H1 (cell line): ENCODE measurements at regions not wholly inside any gene's neighbourhood (a gene's known extent, or its start where the extent isn't known, plus 50 kb on each side); places are given as distances from the start of the nearest gene placed in this dataset.

Experiments used
- CTCF ChIA-PET: fragments of 300-600 bp; sonication (Branson Sonifier 250); formaldehyde crosslinking; loops from one replicate; lab custom pipeline; 2021; ENCODE audit not compliant: partially characterized antibody; lab: Charles Lee
- POLR2A ChIA-PET: fragments of 300-600 bp; sonication (Branson Sonifier 250); formaldehyde crosslinking; loops from one replicate; lab custom pipeline; 2021; ENCODE audit warnings: inconsistent platforms; ENCODE audit not compliant: partially characterized antibody; lab: Charles Lee
- DNase-seq, 2 experiments: peaks; one replicate each; pipeline versions ENCODE4 v3.0.0 to v3.0.0-alpha.2; 2010 to 2022; ENCODE audit warnings: low spot score in 2 of 2, low read depth in 1 of 2, mixed read lengths in 1 of 2
- FAIRE-seq: peaks from 2 replicates; lab custom pipeline; 2011; peaks lifted over from hg19 to GRCh38; lab: Jason Lieb, UNC
- H2AFZ ChIP-seq: 2 replicates; pipeline ENCODE4 v1.8.1; 2012; ENCODE audit warnings: low read length, inconsistent platforms
- H2AK5ac ChIP-seq: 2 replicates; pipeline ENCODE4 v1.6.1; 2013; ENCODE audit warnings: low read depth, low read length
- H2BK120ac ChIP-seq: replicated peaks from 2 replicates; pipeline ENCODE3; 2013; ENCODE audit warnings: low read depth, low read length, inconsistent platforms
- H2BK12ac ChIP-seq: 2 replicates; pipeline ENCODE4 v1.6.1; 2013; ENCODE audit warnings: low read depth, low read length
- H2BK15ac ChIP-seq: 2 replicates; pipeline ENCODE4 v1.6.1; 2013; ENCODE audit warnings: low read length
- H2BK20ac ChIP-seq: 2 replicates; pipeline ENCODE4 v1.6.1; 2013; ENCODE audit warnings: low read length
- H2BK5ac ChIP-seq: 2 replicates; pipeline ENCODE4 v1.6.1; 2013; ENCODE audit warnings: low read depth, low read length
- H3K14ac ChIP-seq: 2 replicates; pipeline ENCODE4 v1.6.1; 2013; ENCODE audit warnings: inconsistent platforms; ENCODE audit not compliant: insufficient read length
- H3K18ac ChIP-seq: 2 replicates; pipeline ENCODE4 v1.6.1; 2013; ENCODE audit warnings: low read length; ENCODE audit errors: extremely low read depth
- H3K23ac ChIP-seq: 2 replicates; pipeline ENCODE4 v1.6.1; 2013; ENCODE audit warnings: inconsistent platforms; ENCODE audit not compliant: insufficient read length
- H3K23me2 ChIP-seq: 2 replicates; pipeline ENCODE4 v1.6.1; 2013; ENCODE audit warnings: low read depth, low read length
- H3K27ac ChIP-seq: 2 replicates; pipeline ENCODE4 v1.6.1; 2011; ENCODE audit warnings: low read depth, low read length, inconsistent platforms
- H3K27me3 ChIP-seq, 4 experiments: replicated peaks in 1 of 4; 1 replicate in 1 of 4; 2 replicates in 3 of 4; pipeline versions ENCODE4 v1.6.1 to v1.8.1; 2011 to 2013; ENCODE audit warnings: low read length in 3 of 4, mild to moderate bottlenecking in 3 of 4, inconsistent platforms in 2 of 4, mixed read lengths in 2 of 4, moderate library complexity in 1 of 4; ENCODE audit not compliant: control insufficient read depth in 3 of 4, insufficient read depth in 3 of 4; ENCODE audit errors: extremely low read depth in 1 of 4
- H3K36me3 ChIP-seq, 4 experiments: 2 replicates each; pipeline versions ENCODE4 v1.6.1 to v1.8.1; 2011 to 2013; ENCODE audit warnings: mild to moderate bottlenecking in 4 of 4, low read length in 3 of 4, moderate library complexity in 2 of 4, control low read depth in 1 of 4, inconsistent platforms in 1 of 4; ENCODE audit not compliant: insufficient read depth in 4 of 4, control insufficient read depth in 2 of 4
- H3K4ac ChIP-seq: replicated peaks from 2 replicates; pipeline ENCODE3; 2013; ENCODE audit warnings: low read length, low read depth, mixed read lengths, inconsistent platforms; ENCODE audit not compliant: insufficient read length
- H3K4me1 ChIP-seq, 4 experiments: replicated peaks in 1 of 4; 1 replicate in 1 of 4; 2 replicates in 3 of 4; pipeline versions ENCODE4 v1.6.1 to v1.8.1; 2011 to 2013; ENCODE audit warnings: low read length in 3 of 4, inconsistent platforms in 2 of 4, mixed read lengths in 1 of 4; ENCODE audit not compliant: insufficient read depth in 4 of 4, control insufficient read depth in 3 of 4
- H3K4me2 ChIP-seq, 2 experiments: 2 replicates each; pipeline versions ENCODE4 v1.6.1 to v1.8.1; 2011 to 2013; ENCODE audit warnings: low read depth in 2 of 2, low read length in 2 of 2, control low read depth in 1 of 2, inconsistent platforms in 1 of 2, mild to moderate bottlenecking in 1 of 2; ENCODE audit not compliant: insufficient read depth in 1 of 2
- H3K4me3 ChIP-seq, 4 experiments: fragments of 200-600, 300-600 bp in 1 of 4; sonication (generic), shearing (Covaris generic), sonication (Bioruptor Twin) in 1 of 4; 2 replicates each; pipeline versions ENCODE4 v1.5.1 to v1.8.1; 2011 to 2016; ENCODE audit warnings: low read length in 4 of 4, low read depth in 3 of 4, control low read depth in 2 of 4, inconsistent platforms in 2 of 4, mild to moderate bottlenecking in 2 of 4, mixed read lengths in 1 of 4, moderate library complexity in 1 of 4; ENCODE audit not compliant: insufficient read depth in 2 of 4; ENCODE audit errors: extremely low read depth in 1 of 4
- H3K56ac ChIP-seq: replicated peaks from 2 replicates; pipeline ENCODE3; 2013; ENCODE audit warnings: low read depth, mild to moderate bottlenecking, mixed read lengths, low read length, inconsistent platforms; ENCODE audit not compliant: insufficient read length
- H3K79me1 ChIP-seq: 2 replicates; pipeline ENCODE4 v1.6.1; 2013; ENCODE audit warnings: low read depth, low read length, control low read depth
- H3K79me2 ChIP-seq, 2 experiments: 2 replicates each; pipeline versions ENCODE4 v1.6.1 to v1.8.1; 2012 to 2013; ENCODE audit warnings: low read length in 2 of 2, mild to moderate bottlenecking in 2 of 2, inconsistent platforms in 1 of 2; ENCODE audit not compliant: insufficient read depth in 2 of 2, control insufficient read depth in 1 of 2
- H3K9ac ChIP-seq, 4 experiments: replicated peaks in 1 of 4; 1 replicate in 1 of 4; 2 replicates in 3 of 4; pipeline versions ENCODE4 v1.6.1 to v1.8.1; 2011 to 2013; ENCODE audit warnings: low read depth in 3 of 4, low read length in 3 of 4, control low read depth in 2 of 4, mild to moderate bottlenecking in 2 of 4, moderate library complexity in 2 of 4, inconsistent platforms in 1 of 4; ENCODE audit errors: extremely low read depth in 1 of 4
- H3K9me3 ChIP-seq, 2 experiments: 2 replicates each; pipeline versions ENCODE4 v1.6.1 to v1.8.1; 2012 to 2013; ENCODE audit warnings: mild to moderate bottlenecking in 2 of 2, moderate library complexity in 2 of 2, control low read depth in 1 of 2, inconsistent platforms in 1 of 2, low read depth in 1 of 2, low read length in 1 of 2, mixed read lengths in 1 of 2; ENCODE audit not compliant: insufficient read depth in 2 of 2
- H4K20me1 ChIP-seq, 2 experiments: replicated peaks in 1 of 2; 2 replicates each; pipeline versions ENCODE3 to v1.8.1; 2011 to 2013; ENCODE audit warnings: inconsistent platforms in 2 of 2, low read length in 2 of 2, mild to moderate bottlenecking in 1 of 2; ENCODE audit not compliant: insufficient read depth in 2 of 2, control insufficient read depth in 1 of 2
- H4K5ac ChIP-seq: 2 replicates; pipeline ENCODE4 v1.6.1; 2013; ENCODE audit warnings: low read length, low read depth, mixed read lengths, inconsistent platforms; ENCODE audit not compliant: insufficient read length
- H4K8ac ChIP-seq: 2 replicates; pipeline ENCODE4 v1.8.0; 2013; ENCODE audit warnings: mild to moderate bottlenecking, moderate library complexity, low read length, inconsistent platforms; ENCODE audit not compliant: insufficient read depth; ENCODE audit errors: extremely low read depth
- H4K91ac ChIP-seq: replicated peaks from 2 replicates; pipeline ENCODE3; 2013; ENCODE audit warnings: low read length, mixed read lengths, inconsistent platforms; ENCODE audit not compliant: insufficient read length
- EZH2 ChIP-seq: fragments of 200-600 bp; sonication (generic); IDR thresholded peaks from 2 replicates; pipeline ENCODE4 v1.7.1; 2012; ENCODE audit warnings: low read depth, mild to moderate bottlenecking, moderate library complexity, low read length, inconsistent platforms; ENCODE audit not compliant: severe bottlenecking
- GABPA ChIP-seq: IDR thresholded peaks from 2 replicates; pipeline ENCODE4 v1.6.1; 2011; ENCODE audit warnings: mild to moderate bottlenecking, low read length, moderate library complexity, borderline replicate concordance; ENCODE audit not compliant: insufficient read depth
- POLR2A ChIP-seq, 2 experiments: IDR thresholded peaks; 1 replicate in 1 of 2; 2 replicates in 1 of 2; pipeline ENCODE4 v1.6.1; 2011; ENCODE audit warnings: low read depth in 2 of 2, low read length in 2 of 2, mild to moderate bottlenecking in 2 of 2; ENCODE audit errors: control extremely low read depth in 1 of 2
- RNF2 ChIP-seq: fragments of 200-900, 300-1000 bp; sonication (generic); IDR thresholded peaks from 2 replicates; pipeline ENCODE4 v1.7.1; 2016; ENCODE audit warnings: borderline replicate concordance, low read depth, mild to moderate bottlenecking, antibody characterized with exemption, low read length; ENCODE audit not compliant: poor library complexity, severe bottlenecking; ENCODE audit errors: missing control alignments
- SAP30 ChIP-seq: fragments of 300-600 bp; sonication (generic); IDR thresholded peaks from 2 replicates; pipeline ENCODE4 v1.7.1; 2012; ENCODE audit warnings: low read length, moderate library complexity, mild to moderate bottlenecking, inconsistent platforms; ENCODE audit not compliant: insufficient read depth, insufficient replicate concordance
- SIX5 ChIP-seq: IDR thresholded peaks from 2 replicates; pipeline ENCODE4 v1.6.1; 2011; ENCODE audit warnings: mild to moderate bottlenecking, low read depth, low read length
- SP1 ChIP-seq: IDR thresholded peaks from 2 replicates; pipeline ENCODE4 v1.6.1; 2011; ENCODE audit warnings: low read depth, low read length
- SP4 ChIP-seq: IDR thresholded peaks from 2 replicates; pipeline ENCODE4 v1.6.1; 2012; ENCODE audit warnings: low read length, inconsistent platforms
- WGBS, 2 experiments: shearing (Covaris generic) in 1 of 2; methylation state at CpG; one replicate each; pipeline versions ENCODE4 v1.1.6 to v1.1.7; 2013 to 2015; ENCODE audit warnings: low lambda C conversion rate in 2 of 2, mixed read lengths in 2 of 2, inconsistent platforms in 1 of 2, low coverage in 1 of 2, missing lambda C conversion rate in 1 of 2; ENCODE audit not compliant: insufficient replicate concordance in 2 of 2, insufficient coverage in 1 of 2, insufficient read length in 1 of 2; ENCODE audit errors: extremely low coverage in 1 of 2, missing lambda C conversion rate in 1 of 2; 5-methylcytosine and 5-hydroxymethylcytosine counted together

- Histone ChIP-seq H3K9me3 (no peaks in the 10 kb centered on the region), H4K20me1 (no peaks in the 10 kb centered on the region), H4K91ac (no peak overlapping the region), H2AK5ac (no peak overlapping the region), H3K27ac (no peak overlapping the region), H3K23ac (no peak overlapping the region), H2BK15ac (no peak overlapping the region), H3K14ac (no peak overlapping the region), H2BK5ac (no peak overlapping the region), H3K4ac (no peak overlapping the region), H2AFZ (no peak overlapping the region), H3K4me1 (no peaks in the 10 kb centered on the region), H3K9ac (no peak overlapping the region), H3K27me3 (no peaks in the 10 kb centered on the region), H2BK120ac (no peak overlapping the region), H3K4me2 (no peak overlapping the region), H3K4me3 (no peak overlapping the region), H4K8ac (no peak overlapping the region), H3K56ac (no peak overlapping the region), H4K5ac (no peak overlapping the region), H3K23me2 (no peaks in the 10 kb centered on the region), H3K18ac (no peak overlapping the region), H3K36me3 (no peaks in the 10 kb centered on the region), H3K79me2 (no peaks in the 10 kb centered on the region), H2BK20ac (no peak overlapping the region), H3K79me1 (no peaks in the 10 kb centered on the region), H2BK12ac (no peak overlapping the region)
- FAIRE-seq: no peak
- 93% methylated on average over 4 of the region's 5 CpGs; no CpG with 5 or more reads in 1 of the 2 experiments for whole genome bisulfite sequencing, 2 experiments
- ChIA-PET POLR2A (no interaction called here), CTCF (no interaction called here)
- no peak for DNase-seq
- TF ChIP-seq SP1: no peak
- no peak for TF ChIP-seq SIX5
- no peak for TF ChIP-seq SP4
- no peak for TF ChIP-seq EZH2
- TF ChIP-seq GABPA: no peak
- TF ChIP-seq SAP30: no peak
- no peak for TF ChIP-seq POLR2A (IDR thresholded peaks at IDR 0.05; ENCODE audit: control extremely low read depth in 1 of 2, low read depth in 2 of 2, low read length in 2 of 2)
- no peak for TF ChIP-seq RNF2
Observed at GRCh38 chrX:6432226-6432625, 102.7 kb downstream of the VCX3A start.
